Ishikawa (cell line): ENCODE measurements at regions not wholly inside any gene's neighbourhood (a gene's known extent, or its start where the extent isn't known, plus 50 kb on each side); places are given as distances from the start of the nearest gene placed in this dataset.

Experiments used
- CEBPB ChIP-seq: IDR thresholded peaks from 2 replicates; pipeline ENCODE4 v1.6.1; 2012
- CREB1 ChIP-seq: IDR thresholded peaks from 2 replicates; pipeline ENCODE4 v1.6.1; 2012; ENCODE audit warnings: low read depth
- EGR1 ChIP-seq: IDR thresholded peaks from 2 replicates; pipeline ENCODE4 v1.6.1; 2012
- EP300 ChIP-seq: IDR thresholded peaks from 2 replicates; pipeline ENCODE4 v1.6.1; 2012; ENCODE audit warnings: borderline replicate concordance
- FOXM1 ChIP-seq: IDR thresholded peaks from 2 replicates; pipeline ENCODE4 v1.6.1; 2012; ENCODE audit warnings: low read depth, borderline replicate concordance
- MAX ChIP-seq: IDR thresholded peaks from 2 replicates; pipeline ENCODE4 v1.6.1; 2012
- NFIC ChIP-seq: IDR thresholded peaks from 2 replicates; pipeline ENCODE4 v1.6.1; 2012
- RAD21 ChIP-seq: IDR thresholded peaks from 2 replicates; pipeline ENCODE4 v1.6.1; 2012; ENCODE audit warnings: low read depth
- REST ChIP-seq: IDR thresholded peaks from 2 replicates; pipeline ENCODE4 v1.6.1; 2012; ENCODE audit warnings: low read depth, mild to moderate bottlenecking
- TAF1 ChIP-seq: IDR thresholded peaks from 2 replicates; pipeline ENCODE4 v1.6.1; 2012; ENCODE audit warnings: low read depth, mild to moderate bottlenecking
- TCF12 ChIP-seq: IDR thresholded peaks from 2 replicates; pipeline ENCODE4 v1.6.1; 2012; ENCODE audit warnings: low read depth
- TEAD4 ChIP-seq: IDR thresholded peaks from 2 replicates; pipeline ENCODE4 v1.6.1; 2012
- USF1 ChIP-seq: IDR thresholded peaks from 2 replicates; pipeline ENCODE4 v1.6.1; 2012
- YY1 ChIP-seq: IDR thresholded peaks from 2 replicates; pipeline ENCODE4 v1.6.1; 2012; ENCODE audit warnings: low read depth
- ZBTB7A ChIP-seq: IDR thresholded peaks from 2 replicates; pipeline ENCODE4 v1.6.1; 2012; ENCODE audit warnings: low read depth

GRCh38 chr18:28485210-28485801 is 308.4 kb upstream of the CDH2 start:
- TF ChIP-seq TCF12 (no peak), CREB1 (no peak), FOXM1 (no peak), EGR1 (no peak), RAD21 (no peak), ZBTB7A (no peak), EP300 (no peak)

GRCh38 chr18:28478531-28478930 is 301.6 kb upstream of the CDH2 start:
- TF ChIP-seq TEAD4 (no peak), MAX (no peak), USF1 (no peak), CEBPB (no peak), RAD21 (no peak), FOXM1 (no peak), ZBTB7A (no peak), TCF12 (no peak), REST (no peak), EGR1 (no peak)

- TF ChIP-seq FOXM1 = no peak
- TF ChIP-seq CEBPB = no peak
- TF ChIP-seq NFIC = no peak
- no peak for TF ChIP-seq USF1
- no peak for TF ChIP-seq EP300
- no peak for TF ChIP-seq YY1
- no peak for TF ChIP-seq ZBTB7A
- no peak for TF ChIP-seq TAF1
- TF ChIP-seq TEAD4 = no peak
- no peak for TF ChIP-seq REST
- TF ChIP-seq EGR1 = no peak
- TF ChIP-seq TCF12 = no peak
- TF ChIP-seq CREB1 = no peak
- TF ChIP-seq MAX = no peak
- no peak for TF ChIP-seq RAD21
Observed at GRCh38 chr18:28476302-28476701, 299.4 kb upstream of the CDH2 start.

GRCh38 chr18:28469946-28470345 is 293.0 kb upstream of the CDH2 start:
- TF ChIP-seq EGR1 (no peak), MAX (no peak), EP300 (no peak), RAD21 (no peak), YY1 (no peak), TEAD4 (no peak), TAF1 (no peak), FOXM1 (no peak)

- TF ChIP-seq EGR1 (no peak), CREB1 (no peak), NFIC (no peak), USF1 (no peak)
Observed at GRCh38 chr18:28468901-28469300, 292.0 kb upstream of the CDH2 start.

GRCh38 chr18:28466204-28466603 is 289.3 kb upstream of the CDH2 start:
- no peak for TF ChIP-seq EP300
- TF ChIP-seq RAD21 = no peak
